ENCODE measurements at regions not wholly inside any gene's neighbourhood (a gene's known extent, or its start where the extent isn't known, plus 50 kb on each side); places are given as distances from the start of the nearest gene placed in this dataset.

- Histone ChIP-seq H3K36me3 (replicated peaks in 1 of 2; ENCODE audit: insufficient read depth in 1 of 2, low read depth in 2 of 2) (no peaks in the 10 kb centered on the region), H3K9me3 (no peaks in the 10 kb centered on the region), H3K4me1 (no peaks in the 10 kb centered on the region), H3K27me3 (no peaks in the 10 kb centered on the region), H3K4me3 (no peak overlapping the region), H3K27ac (no peak overlapping the region)
- intact Hi-C loops (cut with DNase I), result no loop called here
- TF ChIP-seq CTCF (IDR thresholded peaks at IDR 0.05) (no peak), POLR2A (IDR thresholded peaks at IDR 0.05) (no peak)
- DNase-seq (no peak), ATAC-seq (no peak)
- 95 to 100% methylated on average over 3 of the region's 3 CpGs for WGBS, 2 donors
Observed at GRCh38 chr12:66956300-66956699, 277.4 kb upstream of the GRIP1 start.

- no peak for ATAC-seq
- Histone ChIP-seq H3K27me3 (no peaks in the 10 kb centered on the region), H3K27ac (no peak overlapping the region), H3K4me3 (no peak overlapping the region), H3K4me1 (no peaks in the 10 kb centered on the region), H3K9me3 (no peaks in the 10 kb centered on the region), H3K36me3 (replicated peaks in 1 of 2; ENCODE audit: insufficient read depth in 1 of 2, low read depth in 2 of 2) (no peaks in the 10 kb centered on the region)
- intact Hi-C loops (cut with DNase I), result no loop called here
- no peak for TF ChIP-seq CTCF (IDR thresholded peaks at IDR 0.05)
- TF ChIP-seq POLR2A (IDR thresholded peaks at IDR 0.05), result no peak
- DNase-seq, result no peak
- WGBS, 2 donors, result 66% methylated on average over 2 of the region's 2 CpGs
Observed at GRCh38 chr12:66959276-66959675, 280.4 kb upstream of the GRIP1 start.

GRCh38 chr12:66960006-66960405 lies 281.1 kb upstream of the GRIP1 start:
- no peak for ATAC-seq
- H3K9me3 ChIP-seq, result no peaks in the 10 kb centered on the region
- H3K27me3 ChIP-seq, result no peaks in the 10 kb centered on the region
- H3K4me1 ChIP-seq, result no peaks in the 10 kb centered on the region
- no peaks in the 10 kb centered on the region for H3K36me3 ChIP-seq (replicated peaks in 1 of 2; ENCODE audit: insufficient read depth in 1 of 2, low read depth in 2 of 2)
- WGBS, 2 donors, result 88% methylated on average over 1 of the region's 1 CpG
- intact Hi-C loops (cut with DNase I), result no loop called here
- no peak overlapping the region for H3K4me3 ChIP-seq
- H3K27ac ChIP-seq, result no peak overlapping the region
- TF ChIP-seq CTCF (IDR thresholded peaks at IDR 0.05), result no peak
- TF ChIP-seq POLR2A (IDR thresholded peaks at IDR 0.05), result no peak
- DNase-seq, result no peak

- ATAC-seq, result no peak
- intact Hi-C loops (cut with DNase I), result no loop called here
- 72 to 76% methylated on average over 6 of the region's 6 CpGs for WGBS, 2 donors
Observed at GRCh38 chr12:66960704-66961690, 282.1 kb upstream of the GRIP1 start.

More at GRCh38 chr12:66960704-66961690, 282.1 kb upstream of the GRIP1 start:
- H3K4me3 ChIP-seq, result no peak overlapping the region
- TF ChIP-seq CTCF (IDR thresholded peaks at IDR 0.05) (no peak), POLR2A (IDR thresholded peaks at IDR 0.05) (no peak)
- H3K4me1 ChIP-seq, result no peaks in the 10 kb centered on the region
- no peaks in the 10 kb centered on the region for H3K27me3 ChIP-seq
- H3K9me3 ChIP-seq, result no peaks in the 10 kb centered on the region
- H3K36me3 ChIP-seq (replicated peaks in 1 of 2; ENCODE audit: insufficient read depth in 1 of 2, low read depth in 2 of 2), result no peaks in the 10 kb centered on the region
- DNase-seq, result no peak
- H3K27ac ChIP-seq, result no peak overlapping the region
